Astrocyte (in vitro differentiated cells and primary cell): ENCODE measurements at regions not wholly inside any gene's neighbourhood (a gene's known extent, or its start where the extent isn't known, plus 50 kb on each side); places are given as distances from the start of the nearest gene placed in this dataset.

Source experiments
- CTCF ChIP-seq: IDR thresholded peaks from 2 replicates; pipeline ENCODE4 v1.5.1; 2011; ENCODE audit warnings: low read depth, mild to moderate bottlenecking, inconsistent platforms, low read length, moderate library complexity; ENCODE audit not compliant: insufficient read depth
- EZH2 ChIP-seq: IDR thresholded peaks from 2 replicates; pipeline ENCODE4 v1.6.1; 2012; ENCODE audit warnings: mild to moderate bottlenecking, low read length, inconsistent platforms; ENCODE audit not compliant: insufficient read depth

GRCh38 chr5:96062836-96063235, 101.2 kb upstream of the ELL2 start:
- TF ChIP-seq CTCF (no peak), EZH2 (no peak)
